ENCODE measurements at regions not wholly inside any gene's neighbourhood (a gene's known extent, or its start where the extent isn't known, plus 50 kb on each side); places are given as distances from the start of the nearest gene placed in this dataset.

GRCh38 chr20:40865095-40865494 is 163.5 kb upstream of the TOP1 start:
- DNase-seq (ENCODE audit: low read depth, low spot score) (no peak), FAIRE-seq (no peak)
- POLR2A ChIA-PET: no interaction called here
- Histone ChIP-seq H4K20me1 (replicated peaks; ENCODE audit: control insufficient read depth, extremely low read depth, insufficient read depth, low read length) (no peaks in the 10 kb centered on the region), H3K4me1 (ENCODE audit: control insufficient read depth, extremely low read depth, insufficient read depth, low read length) (no peaks in the 10 kb centered on the region), H3K79me2 (ENCODE audit: control insufficient read depth, insufficient read depth, low read length) (no peaks in the 10 kb centered on the region), H3K4me2 (ENCODE audit: insufficient read depth, low read length) (no peak overlapping the region), H3K9ac (replicated peaks; ENCODE audit: extremely low read depth, insufficient read depth, low read length) (no peak overlapping the region), H3K27ac (ENCODE audit: insufficient read depth, low read depth, low read length) (no peak overlapping the region), H3K9me3 (replicated peaks; ENCODE audit: control insufficient read depth, insufficient read depth, low read length) (no peaks in the 10 kb centered on the region), H2AFZ (ENCODE audit: low read depth, low read length) (no peak overlapping the region), H3K4me3 (replicated peaks in 1 of 3; ENCODE audit: insufficient read depth in 1 of 3, low read depth in 1 of 3, low read length in 3 of 3) (no peak overlapping the region), H3K36me3 (ENCODE audit: control insufficient read depth in 2 of 2, extremely low read depth in 1 of 2, insufficient read depth in 2 of 2, low read length in 2 of 2) (no peaks in the 10 kb centered on the region), H3K9me1 (replicated peaks; ENCODE audit: control insufficient read depth, extremely low read depth, insufficient read depth, low read length) (no peaks in the 10 kb centered on the region), H3K27me3 (ENCODE audit: control insufficient read depth in 2 of 2, insufficient read depth in 2 of 2, low read length in 2 of 2) (no peaks in the 10 kb centered on the region)
- intact Hi-C loops (cut with micrococcal nuclease) (no loop called here), dilution Hi-C loops (cut with MboI; ENCODE audit: extremely low pct_ligation_motif_present, low sequenced_read_pairs) (no loop called here)
- TF ChIP-seq POLR2AphosphoS5 (IDR thresholded peaks at IDR 0.05; ENCODE audit: insufficient read depth, low read depth, low read length): no peak
- no peak for TF ChIP-seq FOS (IDR thresholded peaks at IDR 0.05; ENCODE audit: borderline replicate concordance, insufficient read depth, low read length)
- no peak for TF ChIP-seq GATA2 (IDR thresholded peaks at IDR 0.05; ENCODE audit: insufficient read depth, insufficient read length, low read depth, low read length)
- no peak for TF ChIP-seq CTCF (IDR thresholded peaks at IDR 0.05; ENCODE audit: extremely low read depth in 1 of 2, insufficient read depth in 1 of 2, low read depth in 1 of 2, low read length in 2 of 2)
- TF ChIP-seq MYC (IDR thresholded peaks at IDR 0.05; ENCODE audit: low read depth, low read length): no peak
- no peak for TF ChIP-seq JUN (IDR thresholded peaks at IDR 0.05; ENCODE audit: borderline replicate concordance, insufficient read depth, insufficient read length, low read depth)
- TF ChIP-seq EZH2 (IDR thresholded peaks at IDR 0.05; ENCODE audit: borderline replicate concordance, low read depth, low read length, severe bottlenecking): no peak
- TF ChIP-seq, protein P1, sequence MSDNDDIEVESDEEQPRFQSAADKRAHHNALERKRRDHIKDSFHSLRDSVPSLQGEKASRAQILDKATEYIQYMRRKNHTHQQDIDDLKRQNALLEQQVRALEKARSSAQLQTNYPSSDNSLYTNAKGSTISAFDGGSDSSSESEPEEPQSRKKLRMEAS (IDR thresholded peaks at IDR 0.05; ENCODE audit: insufficient read depth, insufficient read length): no peak
- no peak for TF ChIP-seq POLR2A (IDR thresholded peaks at IDR 0.05; ENCODE audit: low read depth, low read length)
- BruUV-seq (replicated peaks): no TSS peak
- CTCF ChIA-PET: interaction anchor here (1.5 kb wide), 1 partner anchor 11 kb away, joined by 4 read pairs; no protein-coding TSS in a partner anchor
